Bronchial epithelial cell (primary cell): ENCODE measurements at regions not wholly inside any gene's neighbourhood (a gene's known extent, or its start where the extent isn't known, plus 50 kb on each side); places are given as distances from the start of the nearest gene placed in this dataset.

Source experiments
- DNase-seq: peaks from one replicate; pipeline ENCODE4 v3.0.0-alpha.2; 2010; ENCODE audit warnings: low read depth
- FAIRE-seq: peaks from 2 replicates; lab custom pipeline; 2011; peaks lifted over from hg19 to GRCh38; lab: Jason Lieb, UNC
- H3K27me3 ChIP-seq: 2 replicates; pipeline ENCODE4 v1.5.1; 2011; ENCODE audit warnings: low read length; ENCODE audit not compliant: control insufficient read depth, insufficient read depth
- H3K36me3 ChIP-seq: 2 replicates; pipeline ENCODE4 v1.5.1; 2011; ENCODE audit warnings: low read length; ENCODE audit not compliant: control insufficient read depth, insufficient read depth
- H3K4me3 ChIP-seq: 2 replicates; pipeline ENCODE4 v1.5.1; 2011; ENCODE audit warnings: mild to moderate bottlenecking, low read depth, low read length, control low read depth
- TF ChIP-seq, protein P1 (sequence below): IDR thresholded peaks from 2 replicates; pipeline ENCODE4 v1.5.1; 2011; ENCODE audit warnings: mild to moderate bottlenecking, moderate library complexity, low read length, control low read depth, inconsistent platforms; ENCODE audit not compliant: insufficient read depth, severe bottlenecking

DNA sequence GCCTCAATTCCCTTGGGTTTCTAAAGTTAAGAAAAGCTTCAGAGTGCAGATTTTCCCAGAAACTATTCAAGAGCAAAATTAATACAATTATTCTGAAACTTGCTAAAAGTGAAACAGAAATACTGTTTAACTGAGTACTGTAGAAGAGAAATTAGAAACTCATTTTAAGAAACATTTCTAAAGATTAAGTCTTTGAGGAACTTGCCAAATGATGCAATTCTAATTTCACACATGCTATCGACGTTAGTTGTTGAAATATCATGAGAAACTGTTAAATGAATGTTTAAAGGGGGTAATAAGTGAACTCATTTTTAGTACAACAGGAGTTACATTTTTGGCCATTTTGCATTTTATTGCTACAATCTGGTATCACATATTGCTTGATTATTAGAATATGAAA is 125.3 kb upstream of the MAOA start:
- TF ChIP-seq, protein P1, sequence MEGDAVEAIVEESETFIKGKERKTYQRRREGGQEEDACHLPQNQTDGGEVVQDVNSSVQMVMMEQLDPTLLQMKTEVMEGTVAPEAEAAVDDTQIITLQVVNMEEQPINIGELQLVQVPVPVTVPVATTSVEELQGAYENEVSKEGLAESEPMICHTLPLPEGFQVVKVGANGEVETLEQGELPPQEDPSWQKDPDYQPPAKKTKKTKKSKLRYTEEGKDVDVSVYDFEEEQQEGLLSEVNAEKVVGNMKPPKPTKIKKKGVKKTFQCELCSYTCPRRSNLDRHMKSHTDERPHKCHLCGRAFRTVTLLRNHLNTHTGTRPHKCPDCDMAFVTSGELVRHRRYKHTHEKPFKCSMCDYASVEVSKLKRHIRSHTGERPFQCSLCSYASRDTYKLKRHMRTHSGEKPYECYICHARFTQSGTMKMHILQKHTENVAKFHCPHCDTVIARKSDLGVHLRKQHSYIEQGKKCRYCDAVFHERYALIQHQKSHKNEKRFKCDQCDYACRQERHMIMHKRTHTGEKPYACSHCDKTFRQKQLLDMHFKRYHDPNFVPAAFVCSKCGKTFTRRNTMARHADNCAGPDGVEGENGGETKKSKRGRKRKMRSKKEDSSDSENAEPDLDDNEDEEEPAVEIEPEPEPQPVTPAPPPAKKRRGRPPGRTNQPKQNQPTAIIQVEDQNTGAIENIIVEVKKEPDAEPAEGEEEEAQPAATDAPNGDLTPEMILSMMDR: no peak
- Histone ChIP-seq H3K4me3 (no peak overlapping the region), H3K36me3 (no peaks in the 10 kb centered on the region), H3K27me3 (no peaks in the 10 kb centered on the region)
- DNase-seq (no peak), FAIRE-seq (no peak)

DNA sequence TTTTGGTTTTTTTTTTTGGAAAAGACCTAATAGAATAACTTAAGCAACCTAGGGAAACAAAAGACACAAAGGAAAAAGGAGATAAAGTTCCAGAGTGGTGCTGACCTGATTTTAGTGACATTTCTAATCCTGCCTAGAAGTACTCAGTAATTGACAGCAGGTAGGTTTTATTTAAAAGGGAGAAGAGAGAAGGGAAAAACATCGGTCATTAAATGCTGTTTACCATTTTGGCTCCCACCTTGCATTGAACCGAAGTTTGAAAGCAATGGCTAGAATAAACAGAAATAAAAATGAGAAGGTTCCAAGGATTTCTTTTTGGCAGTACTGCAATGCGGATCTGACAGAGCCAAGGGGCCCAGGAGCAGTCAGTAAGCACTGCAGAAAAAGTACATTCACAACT is 115.8 kb upstream of the MAOA start:
- FAIRE-seq (no peak), DNase-seq (no peak)
- Histone ChIP-seq H3K27me3 (no peaks in the 10 kb centered on the region), H3K36me3 (no peaks in the 10 kb centered on the region), H3K4me3 (no peak overlapping the region)
- TF ChIP-seq, protein P1: no peak

DNA sequence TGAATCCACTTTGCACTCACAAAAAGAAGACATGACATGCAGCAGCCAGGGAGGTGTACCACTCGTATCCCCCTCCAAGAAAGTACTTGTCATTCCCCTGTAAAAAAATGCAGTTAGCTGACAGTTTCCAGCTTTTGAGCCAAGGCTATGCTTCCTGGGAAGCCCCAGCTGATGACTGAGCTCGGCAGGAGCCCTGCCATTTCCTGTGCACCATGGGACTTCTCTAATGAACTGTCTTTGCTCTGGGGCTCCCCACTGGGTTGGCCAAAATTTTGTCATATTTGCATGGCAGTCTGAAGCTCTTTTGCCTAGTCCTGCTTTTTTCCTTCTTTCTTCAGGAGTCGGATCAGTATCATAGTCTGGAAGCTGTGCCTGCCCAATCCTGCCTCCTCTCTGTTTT is 104.5 kb upstream of the MAOA start:
- DNase-seq (no peak), FAIRE-seq (no peak)

DNA sequence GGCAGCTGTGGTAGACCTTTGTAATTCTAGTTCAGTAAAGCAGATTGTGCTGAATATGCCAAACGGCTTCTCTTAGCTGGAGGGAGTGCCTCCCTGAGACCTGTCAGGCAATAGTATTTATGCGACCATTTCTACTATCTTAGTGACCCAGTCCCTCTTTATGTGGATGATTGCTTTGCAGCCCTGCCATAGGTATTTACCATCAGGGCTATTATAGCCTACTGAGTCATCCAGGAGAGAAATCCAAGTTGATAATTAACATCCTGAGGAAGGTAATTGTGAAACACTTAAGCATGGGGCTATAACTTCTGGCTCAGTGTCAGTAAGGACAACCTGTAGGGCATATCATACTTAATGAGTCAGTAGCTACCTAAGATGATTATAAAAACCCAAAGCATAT is 103.9 kb upstream of the MAOA start:
- FAIRE-seq: no peak
- TF ChIP-seq, protein P1: no peak
- no peaks in the 10 kb centered on the region for H3K27me3 ChIP-seq
- H3K36me3 ChIP-seq: no peaks in the 10 kb centered on the region
- no peak overlapping the region for H3K4me3 ChIP-seq
- DNase-seq: peak; percentile 84

More for the DNA sequence above, 104.5 kb upstream of the MAOA start:
- Histone ChIP-seq H3K27me3 (no peaks in the 10 kb centered on the region), H3K36me3 (no peaks in the 10 kb centered on the region), H3K4me3 (no peak overlapping the region)
- TF ChIP-seq, protein P1: no peak

DNA sequence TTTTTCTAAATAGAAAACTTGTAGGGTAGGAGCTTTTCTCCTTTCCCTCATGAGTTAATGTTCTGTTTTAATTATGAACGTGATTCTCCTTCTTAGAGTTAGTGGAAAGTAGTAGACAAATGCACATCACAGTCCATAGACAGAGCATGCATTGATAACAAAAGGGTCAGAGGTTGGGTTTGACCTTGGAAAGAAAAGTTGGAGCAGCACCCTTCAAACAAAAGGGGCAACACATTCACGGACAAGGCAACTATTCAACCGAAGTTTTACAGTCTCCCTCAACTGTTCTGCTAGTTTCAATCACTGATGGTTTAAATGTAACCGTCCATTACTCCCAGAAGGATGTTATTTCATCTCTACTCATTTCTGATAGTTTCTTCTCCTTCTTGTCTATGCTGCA is 103.4 kb upstream of the MAOA start:
- TF ChIP-seq, protein P1: no peak
- H3K36me3 ChIP-seq: no peaks in the 10 kb centered on the region
- no peak for FAIRE-seq

DNA sequence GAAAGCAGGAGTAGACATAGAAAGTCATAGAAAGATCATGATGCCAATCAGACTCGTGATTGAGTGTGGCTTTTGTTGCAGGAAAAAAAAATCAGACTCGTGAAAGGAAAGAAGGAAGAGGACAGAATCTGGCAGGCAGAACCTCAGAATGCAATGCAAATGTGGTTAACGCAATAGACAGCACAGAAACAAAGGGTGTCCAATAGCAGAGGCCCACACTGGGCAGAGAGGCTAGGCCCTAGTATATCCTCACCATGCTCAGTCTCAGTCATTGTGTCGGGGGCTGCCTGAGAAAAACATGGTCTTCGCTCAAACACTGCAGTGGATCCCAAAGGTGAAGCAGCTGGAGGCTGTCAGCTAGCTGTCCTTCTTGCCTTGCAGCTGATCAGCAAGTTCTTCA is 102.8 kb upstream of the MAOA start:
- TF ChIP-seq, protein P1: no peak
- no peak overlapping the region for H3K4me3 ChIP-seq
- H3K36me3 ChIP-seq: no peaks in the 10 kb centered on the region
- no peaks in the 10 kb centered on the region for H3K27me3 ChIP-seq
- no peak for DNase-seq
- FAIRE-seq: peak; percentile 55

More for the DNA sequence above, 103.4 kb upstream of the MAOA start:
- no peak overlapping the region for H3K4me3 ChIP-seq
- DNase-seq: no peak
- no peaks in the 10 kb centered on the region for H3K27me3 ChIP-seq
